GM19468 (cell line): ENCODE measurements at regions not wholly inside any gene's neighbourhood (a gene's known extent, or its start where the extent isn't known, plus 50 kb on each side); places are given as distances from the start of the nearest gene placed in this dataset.

Experiments
- ATAC-seq: cut with Tn5 transposase; IDR thresholded peaks from one replicate; pipeline ENCODE4 v1.9.1; 2021; ENCODE audit warnings: mild to moderate bottlenecking, moderate library complexity, moderate number of reproducible peaks; ENCODE audit not compliant: unreplicated experiment; ENCODE audit errors: extremely low read depth

DNA sequence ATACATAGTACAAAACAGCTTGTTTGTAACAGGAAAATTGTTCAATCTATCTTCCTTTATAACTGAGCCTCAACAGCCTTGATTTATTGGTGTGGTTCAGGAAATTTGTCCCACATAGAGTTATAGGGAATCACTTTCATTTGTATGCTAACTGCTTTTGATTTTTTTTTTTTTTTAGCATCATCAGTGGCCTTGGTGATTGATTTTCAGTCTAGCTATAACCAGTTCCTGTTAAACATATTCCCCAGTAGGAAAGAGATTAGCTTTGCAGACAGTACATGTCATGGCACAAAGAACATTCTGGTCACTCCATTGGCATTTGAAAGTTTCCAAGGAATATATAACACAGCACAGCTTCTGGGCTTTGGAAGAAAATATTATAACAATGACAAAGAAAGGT, 337.3 kb upstream of the TMPO start:
- no peak for ATAC-seq

- ATAC-seq: no peak
Observed at GRCh38 chr12:98179151-98179550, 336.2 kb upstream of the TMPO start.

GRCh38 chr12:98180603-98181002, 334.8 kb upstream of the TMPO start:
- no peak for ATAC-seq

GRCh38 chr12:98182821-98183220, 332.6 kb upstream of the TMPO start:
- no peak for ATAC-seq

DNA sequence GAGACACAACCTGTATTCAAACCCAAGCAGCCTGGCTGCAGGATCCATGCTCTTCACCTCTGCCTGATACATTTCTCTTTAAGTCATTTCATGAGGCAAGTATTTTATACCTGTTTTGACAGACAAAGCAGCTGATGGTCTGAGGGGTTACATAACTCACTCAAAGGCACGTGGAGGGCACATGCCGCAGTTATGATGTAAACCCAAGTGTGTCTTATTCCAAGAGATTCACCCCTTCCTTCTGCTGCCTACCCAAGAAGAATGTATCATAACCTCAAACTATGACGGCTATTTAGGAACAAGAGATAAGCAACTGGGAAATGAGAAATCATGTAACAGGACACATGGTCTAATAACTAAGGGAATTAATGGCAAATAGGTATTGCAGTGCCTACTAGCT, 329.8 kb upstream of the TMPO start:
- no peak for ATAC-seq

- no peak for ATAC-seq
Observed at GRCh38 chr12:98188650-98189077, 326.7 kb upstream of the TMPO start.

DNA sequence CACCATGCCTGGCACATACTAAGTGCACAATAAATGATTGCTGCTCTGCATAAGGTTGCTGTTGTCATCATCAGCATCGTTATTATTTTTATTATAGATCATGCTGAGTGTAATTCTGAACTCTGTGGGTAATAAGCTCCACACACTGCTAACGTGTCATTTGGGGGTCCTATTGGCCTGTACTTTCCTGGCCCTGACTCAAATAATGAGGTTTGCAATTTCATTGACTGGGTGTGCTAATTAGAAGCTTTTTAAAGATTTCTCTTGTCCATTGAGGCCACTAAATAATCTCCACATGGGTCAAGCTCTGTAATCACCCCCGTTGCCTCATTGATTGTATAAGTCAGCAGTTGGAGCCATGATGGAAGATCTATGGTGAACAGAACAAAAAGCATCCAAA, 320.8 kb upstream of the TMPO start:
- no peak for ATAC-seq

- ATAC-seq: no peak
Observed at GRCh38 chr12:98198261-98198982, 317.0 kb upstream of the TMPO start.

DNA sequence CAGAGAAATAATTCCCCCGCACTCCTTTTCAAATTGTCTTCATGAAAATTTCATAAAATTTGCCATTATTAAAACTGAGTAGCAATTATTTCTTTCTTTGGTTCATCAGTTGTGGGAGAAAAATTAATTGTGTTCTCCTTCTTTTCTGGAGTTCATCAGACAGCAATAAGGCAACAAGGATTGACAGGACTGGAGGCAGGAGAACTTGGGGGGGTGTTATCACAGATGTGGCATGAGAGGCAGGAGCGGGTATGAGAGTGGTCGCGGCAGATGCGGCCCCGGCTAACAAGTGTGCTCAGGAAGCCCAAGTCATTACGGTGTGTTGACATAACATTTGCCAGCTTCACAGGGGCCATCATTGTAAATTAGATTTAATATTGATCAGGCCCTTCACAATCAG, 306.6 kb upstream of the TMPO start:
- no peak for ATAC-seq

DNA sequence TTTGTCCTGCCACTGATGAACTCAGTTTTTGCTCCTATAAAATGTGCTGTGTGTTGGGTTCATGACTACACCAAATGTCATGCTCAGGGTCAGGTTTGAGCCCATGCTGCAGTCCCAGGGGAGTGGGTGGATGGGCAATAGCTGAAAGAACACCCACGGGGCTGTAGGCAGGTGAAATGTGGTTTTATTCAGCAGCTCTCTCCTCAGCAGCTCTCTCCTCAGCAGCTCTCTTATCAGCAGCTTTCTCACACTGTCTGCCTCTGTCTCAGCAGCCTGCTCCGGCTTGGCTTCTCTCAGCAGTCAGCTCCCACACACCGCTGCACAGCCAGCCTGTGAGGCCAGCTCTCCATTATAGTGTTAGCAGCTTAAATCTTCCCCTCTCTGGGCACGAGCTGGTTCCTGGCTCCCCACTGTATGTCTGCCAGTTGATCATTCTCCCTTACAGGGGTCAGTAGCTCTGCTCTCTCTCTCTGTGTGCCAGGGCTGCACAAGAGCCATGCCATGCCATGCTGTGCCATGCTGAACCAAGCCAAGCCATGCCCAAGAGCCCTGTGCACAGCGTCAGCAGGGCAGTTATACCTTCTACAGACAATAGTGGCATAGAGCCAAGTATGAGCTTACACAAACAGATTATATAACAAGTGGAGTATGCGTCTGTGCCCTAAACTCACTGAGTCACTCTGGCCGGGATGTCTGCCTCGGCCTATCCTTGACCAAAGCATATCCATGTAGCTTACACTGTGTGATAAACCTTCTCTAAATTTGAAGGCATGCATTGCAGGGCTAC, 303.3 kb upstream of the TMPO start:
- ATAC-seq: no peak

DNA sequence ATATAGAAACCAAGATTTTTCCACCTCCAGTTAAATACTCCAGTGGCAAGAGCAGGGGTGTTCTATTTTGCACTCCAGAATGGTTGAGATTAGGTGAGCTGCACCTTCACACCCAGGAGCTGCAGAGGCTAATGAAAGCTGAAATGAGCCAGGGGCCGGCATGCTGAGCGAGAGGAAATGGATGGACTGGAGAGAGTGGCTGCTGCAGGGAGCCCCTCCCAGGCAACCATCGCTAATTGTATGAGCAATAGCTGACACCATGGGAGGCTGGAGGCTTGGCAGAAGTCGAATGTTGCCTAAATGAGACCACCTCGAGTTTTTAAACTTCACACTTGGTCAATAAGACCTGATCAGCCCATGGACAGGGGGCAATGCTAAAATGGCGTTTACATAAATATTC, 301.8 kb upstream of the TMPO start:
- ATAC-seq: no peak

DNA sequence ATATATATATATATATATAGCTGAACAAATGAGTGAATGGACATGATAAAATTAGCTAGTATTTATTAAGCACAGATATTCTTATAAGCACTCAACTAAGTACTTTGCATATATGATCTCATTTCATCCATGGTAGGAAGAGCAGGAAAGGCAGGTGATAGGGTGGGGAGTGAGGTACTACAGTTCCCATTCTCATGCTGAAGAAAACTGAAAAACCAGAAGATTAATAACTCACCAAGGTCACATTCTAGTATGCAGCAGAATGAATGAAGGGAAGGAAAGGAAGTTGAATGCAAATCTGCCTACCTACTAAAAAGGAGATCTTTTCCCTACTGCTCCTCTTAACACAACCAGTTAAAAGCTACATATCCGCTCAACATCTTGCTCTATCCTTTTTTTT, 298.1 kb upstream of the TMPO start:
- no peak for ATAC-seq

GRCh38 chr12:98220636-98221035, 294.8 kb upstream of the TMPO start:
- no peak for ATAC-seq

GRCh38 chr12:98221243-98221808, 294.1 kb upstream of the TMPO start:
- ATAC-seq: no peak

- no peak for ATAC-seq
Observed at GRCh38 chr12:98222135-98222534, 293.3 kb upstream of the TMPO start.

GRCh38 chr12:98224584-98225221, 290.7 kb upstream of the TMPO start:
- ATAC-seq: peak; percentile 65

DNA sequence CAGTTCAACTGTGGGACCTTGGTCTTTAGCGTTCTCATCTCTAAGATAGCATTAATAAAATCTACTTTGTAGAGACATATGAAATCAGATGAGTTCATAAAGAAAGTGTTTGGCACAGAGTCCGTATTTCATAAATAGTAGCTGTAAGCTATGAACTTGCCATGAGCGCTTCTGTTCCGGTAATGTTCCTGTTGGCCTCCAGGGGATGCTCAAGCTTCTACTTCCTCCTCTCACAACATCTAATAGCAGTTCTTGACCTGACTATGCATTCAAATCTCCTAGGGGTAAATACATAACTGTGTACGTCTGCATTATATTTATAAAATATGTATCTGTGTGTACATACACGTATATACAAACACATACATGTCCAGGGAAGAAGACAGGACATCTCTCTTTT, 288.2 kb upstream of the TMPO start:
- ATAC-seq: no peak

GRCh38 chr12:98228683-98229539, 286.5 kb upstream of the TMPO start:
- no peak for ATAC-seq

- ATAC-seq: no peak
Observed at GRCh38 chr12:98229540-98229924, 285.9 kb upstream of the TMPO start.

DNA sequence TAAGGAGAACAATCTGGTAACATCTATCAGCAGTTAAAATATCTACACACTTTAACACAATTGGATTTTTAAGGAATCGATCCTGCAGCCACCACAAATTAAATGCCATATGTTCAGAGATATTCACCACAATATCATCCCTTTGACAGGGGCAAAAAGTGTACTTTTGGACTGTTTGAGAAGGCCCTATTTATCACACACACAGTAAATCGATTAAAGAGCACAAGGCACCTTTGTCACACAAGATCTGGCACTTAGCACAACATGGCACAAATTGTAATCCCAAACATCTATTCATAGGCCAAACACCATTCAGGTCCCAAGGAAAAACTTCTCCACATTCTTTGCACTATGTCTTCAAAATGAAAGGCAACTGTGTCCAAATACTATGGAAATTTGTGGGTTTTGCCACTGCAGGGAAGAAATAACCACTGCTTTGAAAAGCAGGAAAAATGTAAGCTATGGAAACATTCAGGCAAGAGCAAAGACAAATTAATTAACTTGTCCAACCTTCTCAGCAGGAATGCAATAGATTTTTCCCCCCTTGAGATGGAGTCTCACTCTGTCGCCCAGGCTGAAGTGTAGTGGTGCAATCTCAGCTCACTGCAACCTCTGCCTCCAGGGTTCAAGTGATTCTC, 282.5 kb upstream of the TMPO start:
- no peak for ATAC-seq
